ENCODE measurements at regions not wholly inside any gene's neighbourhood (a gene's known extent, or its start where the extent isn't known, plus 50 kb on each side); places are given as distances from the start of the nearest gene placed in this dataset.

- no peak for DNase-seq
Measured at GRCh38 chr12:74917743-74918142, 291.9 kb downstream of the KCNC2 start.

- DNase-seq = no peak
Measured at GRCh38 chr12:74918291-74918690, 291.3 kb downstream of the KCNC2 start.

- no peak for DNase-seq
Measured at GRCh38 chr12:74922117-74922516, 287.5 kb downstream of the KCNC2 start.

GRCh38 chr12:74922642-74923041 lies 287.0 kb downstream of the KCNC2 start:
- no peak for DNase-seq

- DNase-seq = no peak
Measured at GRCh38 chr12:74941670-74942069, 268.0 kb downstream of the KCNC2 start.

- no peak for DNase-seq
Measured at GRCh38 chr12:74945771-74946198, 263.9 kb downstream of the KCNC2 start.

GRCh38 chr12:74953697-74954096 lies 255.9 kb downstream of the KCNC2 start:
- DNase-seq = no peak

- DNase-seq = no peak
Measured at GRCh38 chr12:74957231-74957630, 252.4 kb downstream of the KCNC2 start.

- no peak for DNase-seq
Measured at GRCh38 chr12:74957634-74958033, 252.0 kb downstream of the KCNC2 start.

- DNase-seq = no peak
Measured at GRCh38 chr12:74959657-74960056, 250.0 kb downstream of the KCNC2 start.

- no peak for DNase-seq
Measured at GRCh38 chr12:74963304-74963703, 246.3 kb downstream of the KCNC2 start.

GRCh38 chr12:74963867-74964331 lies 245.7 kb downstream of the KCNC2 start:
- no peak for DNase-seq

- DNase-seq = no peak
Measured at GRCh38 chr12:74964390-74964789, 245.2 kb downstream of the KCNC2 start.

- no peak for DNase-seq
Measured at GRCh38 chr12:74971201-74971600, 238.4 kb downstream of the KCNC2 start.

- DNase-seq = no peak
Measured at GRCh38 chr12:74977832-74978481, 231.7 kb downstream of the KCNC2 start.

- DNase-seq = no peak
Measured at GRCh38 chr12:74980510-74980909, 229.1 kb downstream of the KCNC2 start.

- DNase-seq = no peak
Measured at GRCh38 chr12:74981541-74981940, 228.1 kb downstream of the KCNC2 start.

GRCh38 chr12:74983917-74984316 lies 225.7 kb downstream of the KCNC2 start:
- DNase-seq = no peak

GRCh38 chr12:74984631-74985030 lies 225.0 kb downstream of the KCNC2 start:
- DNase-seq = no peak

GRCh38 chr12:74985293-74985985 lies 224.2 kb downstream of the KCNC2 start:
- no peak for DNase-seq

- no peak for DNase-seq
Measured at GRCh38 chr12:74985986-74986319, 223.7 kb downstream of the KCNC2 start.

GRCh38 chr12:74988156-74988555 lies 221.5 kb downstream of the KCNC2 start:
- DNase-seq = no peak
